HS-5 (cell line): ENCODE measurements at regions not wholly inside any gene's neighbourhood (a gene's known extent, or its start where the extent isn't known, plus 50 kb on each side); places are given as distances from the start of the nearest gene placed in this dataset.

Experiments
- DNase-seq: peaks from one replicate; pipeline ENCODE4 v3.0.0-alpha.2; 2012; ENCODE audit warnings: low read depth

DNA sequence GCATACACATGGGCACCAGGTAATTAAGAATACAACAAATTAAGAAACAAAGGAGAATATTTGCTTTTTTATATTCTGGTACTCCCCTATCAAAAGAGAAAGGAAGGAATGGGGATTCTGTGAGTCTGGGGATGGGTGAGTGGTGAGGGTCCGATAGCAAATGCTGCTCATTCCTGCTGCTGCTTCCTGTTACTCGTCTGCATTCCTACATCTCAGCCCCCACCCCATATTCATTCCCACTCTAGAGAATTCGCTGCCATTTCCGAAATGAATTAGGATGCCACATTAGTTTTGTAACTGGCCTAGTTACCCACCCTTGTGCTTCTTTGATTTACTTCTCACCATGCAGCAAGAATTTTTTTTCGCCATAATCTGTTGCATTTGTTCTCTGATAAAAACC, 1905.3 kb upstream of the PIK3C3 start:
- no peak for DNase-seq

DNA sequence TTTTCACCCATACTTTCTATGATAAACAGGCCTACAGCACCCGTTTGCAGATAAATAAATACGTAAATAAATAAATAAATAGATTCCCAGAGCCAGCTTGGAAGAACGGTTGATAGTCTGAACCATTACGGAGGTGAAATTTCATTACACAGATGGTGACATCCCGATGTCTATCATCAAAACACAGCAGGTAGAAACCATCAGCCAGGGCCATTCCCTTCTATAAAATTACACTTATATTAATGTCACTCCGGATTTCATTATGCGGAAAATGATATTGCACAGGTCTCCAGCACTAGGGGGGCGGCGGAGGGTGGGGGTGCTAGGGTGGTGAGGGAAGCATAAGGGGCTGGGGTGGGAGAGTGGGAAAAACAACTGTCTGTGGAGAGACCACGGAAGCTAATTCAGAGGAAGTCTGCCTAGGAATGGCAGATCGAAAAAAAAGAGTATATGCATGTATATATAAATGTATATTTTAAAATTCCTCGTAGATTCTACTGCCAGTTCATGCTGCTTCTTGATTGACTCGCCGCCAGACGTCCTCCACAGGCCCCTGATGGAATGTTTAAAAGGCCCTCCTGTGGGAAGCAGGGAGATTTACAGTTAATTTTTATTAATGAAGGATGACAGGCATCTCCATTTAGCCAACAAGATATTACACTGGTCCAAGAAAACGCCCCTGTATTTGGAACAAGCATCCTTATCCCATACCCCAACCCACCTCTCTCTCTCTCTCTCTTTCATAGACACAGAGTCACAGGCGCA, 1906.0 kb upstream of the PIK3C3 start:
- no peak for DNase-seq

DNA sequence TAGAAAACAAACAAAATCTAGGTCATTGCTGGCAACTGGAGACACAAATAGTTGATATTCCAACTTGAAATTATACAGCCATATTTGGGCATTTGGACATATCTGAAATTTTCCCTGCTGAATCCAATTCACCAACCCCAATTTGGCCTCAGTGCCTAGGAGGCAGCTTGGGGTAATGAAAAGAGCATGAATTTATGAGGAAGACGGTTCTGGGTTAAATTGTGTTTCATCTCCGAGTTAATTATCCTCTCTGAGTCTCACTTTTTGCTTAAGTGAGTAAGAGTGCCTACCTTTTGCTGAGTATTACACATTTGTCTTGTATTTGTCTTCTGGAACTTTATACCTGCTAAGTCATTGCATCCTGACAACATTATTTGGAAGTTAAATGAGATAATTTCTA, 1906.8 kb upstream of the PIK3C3 start:
- no peak for DNase-seq

DNA sequence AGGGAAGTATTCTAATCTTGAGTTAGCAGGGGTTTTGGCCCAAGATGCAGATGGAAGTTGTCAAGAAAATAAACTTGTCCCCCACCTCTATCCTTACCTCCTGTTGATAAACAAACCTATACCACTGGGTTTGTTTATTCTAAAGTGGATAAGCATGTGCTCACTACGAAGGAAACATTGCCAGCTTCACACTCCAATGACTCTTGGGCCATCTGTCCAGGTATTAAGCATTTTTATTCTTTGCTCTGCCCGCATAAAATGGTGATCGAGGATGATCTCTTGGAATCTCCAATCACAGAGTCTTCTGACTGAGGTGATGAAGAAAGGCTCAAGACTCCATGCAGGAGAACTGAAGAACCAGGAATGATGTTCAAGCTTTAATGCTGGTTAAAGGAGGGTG, 1908.4 kb upstream of the PIK3C3 start:
- no peak for DNase-seq

DNA sequence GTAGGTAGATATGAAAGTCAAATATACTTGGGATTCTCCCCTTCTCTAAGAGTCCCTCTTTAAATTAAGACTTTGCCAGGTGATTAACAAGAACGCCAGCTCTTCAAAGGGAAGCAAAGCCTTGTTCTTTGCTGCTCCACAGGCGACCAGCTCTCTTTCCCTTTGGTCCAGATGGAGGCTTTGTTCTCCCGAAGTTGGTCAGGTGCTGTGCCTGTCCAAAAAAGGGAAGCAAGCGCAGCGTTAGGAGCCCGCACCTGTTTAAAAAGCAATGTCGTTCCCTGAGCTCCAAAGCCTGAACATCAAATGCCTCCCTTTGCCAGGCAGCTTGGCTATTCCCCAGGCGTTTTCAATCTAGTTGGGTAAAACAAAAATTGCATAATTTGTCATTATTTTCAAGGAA, 1913.1 kb upstream of the PIK3C3 start:
- DNase-seq = no peak

DNA sequence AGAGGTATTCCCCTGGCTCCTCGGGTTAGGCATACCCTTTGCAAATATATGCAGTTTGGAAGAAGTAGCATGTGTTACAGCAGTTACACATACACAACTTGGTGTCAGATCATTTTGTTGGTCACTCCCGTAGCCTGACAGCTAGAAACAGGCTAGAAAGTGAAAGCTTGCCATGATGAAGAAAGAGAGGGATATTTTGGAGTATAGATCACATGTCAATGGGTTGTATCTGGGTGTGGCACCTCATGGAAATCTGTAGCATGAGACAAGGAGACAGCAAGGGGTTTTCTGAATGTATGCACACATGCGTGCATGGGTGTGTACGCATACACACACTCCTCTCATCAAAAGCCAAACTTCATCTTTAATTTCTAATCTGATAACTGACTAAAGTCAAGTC, 1914.5 kb upstream of the PIK3C3 start:
- no peak for DNase-seq

DNA sequence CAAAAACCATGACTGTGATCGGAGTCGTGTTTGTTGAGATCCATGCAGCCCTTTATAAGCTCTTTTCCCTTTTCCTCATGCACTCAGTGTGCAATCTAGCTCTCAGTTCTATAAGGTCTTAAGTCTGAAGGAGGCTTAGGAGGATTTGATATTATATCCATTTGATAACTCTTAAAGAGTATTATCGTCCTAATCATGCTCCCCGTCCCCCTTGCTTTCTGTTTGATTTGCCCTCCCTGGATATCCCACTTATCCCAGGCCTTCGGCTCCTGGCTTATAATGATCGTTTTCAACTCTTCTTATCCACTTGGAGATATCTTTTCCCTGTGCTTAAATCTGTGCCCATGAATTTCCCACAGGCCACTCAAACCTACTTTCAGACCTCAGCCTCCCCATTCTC, 1917.7 kb upstream of the PIK3C3 start:
- DNase-seq = no peak

DNA sequence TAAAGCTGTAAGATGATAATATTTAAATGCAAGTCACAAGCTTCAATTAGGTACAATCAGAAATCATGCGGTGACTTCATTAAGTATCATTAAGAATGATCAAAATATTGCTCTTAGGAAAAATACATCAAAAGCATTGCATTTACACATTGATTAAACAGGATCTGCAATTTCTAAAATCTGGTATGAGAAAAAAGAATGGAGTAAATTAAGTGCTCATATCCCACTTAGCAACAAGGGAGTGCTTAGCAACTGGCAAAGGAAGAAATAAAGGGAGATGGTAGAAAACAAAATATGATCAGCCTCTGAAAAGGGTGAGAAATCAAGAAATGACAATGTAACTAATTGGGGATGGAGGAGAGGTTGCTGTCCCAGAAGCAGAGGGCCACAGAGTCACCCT, 1918.2 kb upstream of the PIK3C3 start:
- DNase-seq = no peak

DNA sequence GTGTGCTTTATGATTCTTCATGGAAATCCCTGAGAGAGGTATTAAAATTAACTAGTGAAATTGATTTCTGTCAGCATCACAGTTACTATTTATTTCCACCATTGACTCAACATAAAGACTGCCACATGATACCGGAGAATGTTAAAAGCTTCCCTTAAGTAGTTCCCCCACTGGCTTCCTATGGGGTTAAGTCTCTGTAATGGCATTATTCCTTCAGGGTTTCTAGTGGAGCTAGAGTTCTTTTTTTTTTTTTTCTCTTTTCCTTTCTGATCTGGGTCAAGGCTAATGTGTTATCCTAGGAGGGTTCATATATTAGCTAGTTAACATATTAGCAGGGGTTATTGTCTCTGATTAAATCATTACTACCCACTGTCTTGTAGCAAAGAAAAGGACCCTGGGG, 1919.1 kb upstream of the PIK3C3 start:
- no peak for DNase-seq

DNA sequence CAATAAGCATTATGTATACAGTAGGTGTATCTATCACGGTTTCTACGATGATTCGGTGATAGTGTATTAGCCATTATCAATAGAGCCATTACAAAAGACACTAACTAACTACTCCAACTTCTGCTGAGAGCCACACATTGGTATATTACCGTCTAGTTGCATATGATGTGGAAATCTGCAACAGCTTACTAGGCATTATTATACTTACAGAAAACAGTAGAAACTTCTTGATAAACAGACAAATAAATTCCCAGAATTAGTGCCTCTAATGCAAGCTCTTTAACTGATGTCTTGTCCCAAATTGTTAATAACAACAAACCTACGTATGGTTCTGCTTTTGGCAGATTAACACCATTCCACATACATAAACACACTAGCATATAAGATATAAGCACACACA, 1923.0 kb upstream of the PIK3C3 start:
- DNase-seq = no peak

DNA sequence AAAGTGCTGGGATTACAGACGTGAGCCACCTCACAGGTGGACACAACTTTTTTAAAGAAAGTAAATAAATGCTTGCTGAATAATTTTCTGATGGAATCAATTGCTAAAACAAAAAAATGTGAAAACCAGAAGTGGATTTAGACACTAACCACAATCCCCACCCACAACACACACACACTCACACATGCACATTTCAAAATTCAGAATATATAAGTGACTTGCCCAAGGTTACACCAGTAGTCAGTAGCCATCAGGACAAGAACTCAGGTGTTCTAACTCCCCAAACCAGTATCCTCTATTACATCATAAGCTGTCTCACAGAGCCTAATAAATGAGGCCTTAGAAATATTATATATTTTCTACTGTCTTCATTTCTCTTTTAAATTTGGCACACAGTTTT, 1923.6 kb upstream of the PIK3C3 start:
- no peak for DNase-seq

DNA sequence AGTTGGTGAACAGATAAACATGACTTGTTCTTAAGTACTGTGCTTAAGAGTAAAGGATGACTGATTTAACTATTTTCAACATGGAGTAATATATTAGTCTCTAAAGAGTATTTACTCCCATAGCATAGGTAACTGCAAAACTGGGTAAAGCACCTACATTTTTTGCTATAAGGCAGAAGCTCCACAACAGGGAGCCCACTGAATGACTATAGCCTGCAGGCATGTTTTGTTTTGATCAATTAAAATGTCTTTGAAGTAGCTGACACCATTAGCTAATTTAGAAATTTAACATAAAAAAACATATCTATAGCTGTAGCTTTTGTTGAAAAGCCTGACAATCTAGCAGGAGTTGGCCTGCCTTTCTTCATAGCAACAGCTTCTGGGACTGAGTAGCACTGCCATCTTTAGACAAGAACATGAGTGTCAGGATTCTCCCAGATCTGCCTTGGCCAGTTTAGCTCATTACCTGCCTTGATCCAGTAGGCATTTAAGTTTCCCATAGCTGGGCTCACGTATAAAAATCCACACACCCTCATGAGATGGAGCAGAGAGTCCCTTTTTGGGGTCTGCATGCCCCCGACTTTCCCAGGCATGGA, 1935.1 kb upstream of the PIK3C3 start:
- no peak for DNase-seq

DNA sequence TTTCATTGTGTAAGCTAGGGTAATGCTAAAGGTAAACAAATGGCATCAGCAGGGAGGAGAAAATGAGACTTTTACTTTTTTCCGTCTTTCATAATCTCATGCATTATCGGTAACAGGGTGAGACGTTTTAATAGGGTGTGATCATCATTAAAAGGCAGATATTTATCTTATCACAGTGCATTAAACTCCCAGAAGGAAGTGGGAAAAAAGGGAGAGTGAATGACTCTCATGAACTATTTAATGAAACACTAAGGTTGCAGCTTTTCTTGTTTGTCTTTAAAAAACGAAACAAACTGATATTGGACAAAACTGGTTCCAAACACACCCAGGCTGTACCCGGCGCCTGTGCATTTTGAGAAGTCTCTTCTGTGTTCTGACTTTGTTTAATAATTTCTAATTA, 1936.8 kb upstream of the PIK3C3 start:
- no peak for DNase-seq

DNA sequence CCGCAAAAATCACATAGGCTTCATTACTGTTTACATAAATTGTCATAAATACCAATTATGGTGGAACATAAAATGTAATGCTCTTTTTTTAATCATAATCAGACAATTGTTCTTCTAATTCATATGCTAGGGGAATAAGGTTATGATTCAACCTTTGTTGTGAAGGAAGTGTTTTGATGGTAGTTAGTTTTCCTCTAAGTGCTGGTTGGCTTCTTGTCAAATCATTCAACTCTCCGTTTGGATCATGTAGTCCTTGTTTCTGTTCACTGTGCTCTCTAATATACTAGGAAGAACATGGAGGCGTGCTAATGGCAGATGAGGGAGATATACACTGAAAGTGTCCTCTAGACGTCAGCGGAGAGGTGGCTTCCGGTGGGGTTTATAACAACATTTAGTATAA, 1938.0 kb upstream of the PIK3C3 start:
- DNase-seq = no peak

DNA sequence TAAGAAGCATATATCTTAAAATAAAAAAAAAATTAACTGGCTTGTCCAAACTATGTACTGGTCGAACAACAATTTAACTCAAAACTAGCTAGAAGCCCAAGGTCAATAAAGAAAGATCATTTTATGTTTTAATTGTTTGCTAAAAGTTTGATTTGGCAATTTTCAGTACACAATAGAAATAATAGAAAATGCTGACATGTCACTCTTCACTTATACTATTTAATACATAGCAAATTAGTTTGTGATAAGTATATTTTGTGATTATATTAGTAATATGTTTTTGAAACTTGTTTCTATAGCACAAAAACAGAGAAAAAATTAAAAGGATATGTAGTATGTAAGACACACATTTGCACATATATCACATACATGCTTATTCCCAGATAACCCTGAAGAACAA, 1938.6 kb upstream of the PIK3C3 start:
- DNase-seq = no peak

DNA sequence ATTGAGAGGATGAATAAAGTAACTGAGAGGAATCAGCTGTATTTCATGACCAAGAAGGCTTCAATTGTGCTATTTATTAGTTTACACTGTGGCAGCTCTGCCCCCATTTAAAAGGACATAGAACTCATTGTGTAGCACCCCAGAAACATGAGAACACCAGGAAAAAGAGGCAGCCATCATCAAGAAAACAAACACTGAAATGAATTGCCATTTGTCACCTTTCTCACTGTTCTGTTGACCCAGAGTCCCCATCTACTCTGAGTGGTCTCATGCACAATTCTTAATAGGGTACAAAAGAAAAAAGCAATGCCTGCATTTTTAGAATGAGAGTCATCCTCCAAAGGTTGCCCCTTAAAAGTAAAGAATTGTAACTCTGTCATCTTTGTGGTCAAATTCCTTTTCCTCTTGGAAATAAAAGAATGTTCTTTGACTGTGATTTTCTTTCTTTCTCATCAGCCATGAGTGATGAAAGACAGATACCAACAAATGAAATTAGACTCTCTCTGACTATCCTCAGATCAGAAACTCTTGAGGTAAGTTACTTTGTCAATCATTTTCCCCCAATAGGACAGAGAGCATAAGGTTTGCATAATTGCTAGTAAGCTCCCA, 1941.9 kb upstream of the PIK3C3 start:
- DNase-seq = peak; percentile 28

DNA sequence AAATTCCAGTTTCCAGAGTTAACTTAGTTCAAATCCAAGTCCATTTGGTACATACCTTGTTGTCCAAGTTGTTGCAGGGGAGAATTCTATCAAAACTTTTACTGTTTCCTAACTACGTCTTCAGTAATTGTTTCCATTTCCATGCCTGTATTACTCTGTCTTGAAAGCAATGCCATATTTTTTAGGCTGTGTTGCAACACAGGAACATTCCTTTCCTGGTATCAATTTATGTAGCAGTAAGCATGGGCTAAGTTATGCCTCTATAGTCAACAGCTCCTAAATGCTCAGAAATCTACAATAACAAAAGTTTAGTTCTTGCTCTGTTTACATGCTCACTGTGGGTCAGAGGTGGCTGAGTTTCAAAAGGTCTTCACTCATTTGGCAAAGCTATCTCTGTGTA, 1943.8 kb upstream of the PIK3C3 start:
- no peak for DNase-seq

DNA sequence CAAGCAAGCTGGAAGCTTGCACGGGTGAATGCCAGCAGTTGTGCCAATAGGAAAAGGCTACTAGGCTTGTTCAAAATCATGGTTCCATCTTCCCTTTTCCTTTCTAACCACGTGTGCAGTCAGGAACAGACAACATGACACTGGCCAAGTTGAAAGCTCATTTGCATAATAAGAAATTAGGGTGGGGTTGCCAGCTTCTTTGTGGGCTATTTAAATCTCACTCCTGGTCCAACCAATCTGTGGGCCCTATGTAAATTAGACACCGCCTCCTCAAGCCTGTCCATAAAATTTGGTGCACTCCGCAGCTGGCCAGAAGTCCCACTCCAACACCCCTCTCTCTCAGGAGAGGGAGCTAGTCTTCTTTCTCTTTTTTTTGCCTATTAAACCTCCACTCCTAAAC, 1948.4 kb upstream of the PIK3C3 start:
- DNase-seq = no peak

DNA sequence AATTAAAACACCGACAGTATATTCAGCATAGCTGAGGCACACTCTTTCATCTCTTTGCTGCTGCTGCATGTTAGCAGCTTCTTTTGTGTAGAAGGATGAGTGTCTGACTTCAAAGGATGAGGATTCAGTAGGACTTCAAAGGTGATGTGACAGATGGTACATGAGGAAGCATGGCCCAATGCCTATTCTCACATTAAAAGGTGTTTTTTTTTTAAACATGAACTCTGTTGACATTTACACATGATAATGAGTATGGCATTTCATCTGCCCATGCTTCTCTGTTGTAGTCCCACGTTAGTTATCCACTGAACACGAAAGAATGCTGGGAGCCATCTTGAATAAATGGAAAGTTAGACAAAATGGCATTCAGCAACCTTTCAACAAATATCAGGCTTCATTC, 1950.8 kb upstream of the PIK3C3 start:
- DNase-seq = no peak

DNA sequence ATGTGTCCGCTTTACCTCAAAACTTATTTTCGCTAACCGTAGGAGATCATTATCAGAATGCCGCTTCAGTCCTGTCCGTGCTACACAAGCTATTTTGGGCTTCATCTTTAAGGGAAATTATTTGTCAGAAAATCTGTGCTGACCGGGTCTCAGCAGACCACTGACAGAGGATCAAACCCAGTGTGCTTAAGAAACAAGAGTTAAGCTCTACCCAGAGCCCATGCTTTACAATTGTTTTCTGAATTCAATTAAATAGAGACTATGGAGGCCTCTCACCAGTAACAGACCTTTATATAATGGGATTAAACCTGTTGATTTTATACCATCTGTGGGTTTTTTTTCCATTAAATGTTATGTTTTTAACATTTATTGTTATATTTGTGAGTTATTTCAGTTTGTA, 1956.7 kb upstream of the PIK3C3 start:
- DNase-seq = no peak

DNA sequence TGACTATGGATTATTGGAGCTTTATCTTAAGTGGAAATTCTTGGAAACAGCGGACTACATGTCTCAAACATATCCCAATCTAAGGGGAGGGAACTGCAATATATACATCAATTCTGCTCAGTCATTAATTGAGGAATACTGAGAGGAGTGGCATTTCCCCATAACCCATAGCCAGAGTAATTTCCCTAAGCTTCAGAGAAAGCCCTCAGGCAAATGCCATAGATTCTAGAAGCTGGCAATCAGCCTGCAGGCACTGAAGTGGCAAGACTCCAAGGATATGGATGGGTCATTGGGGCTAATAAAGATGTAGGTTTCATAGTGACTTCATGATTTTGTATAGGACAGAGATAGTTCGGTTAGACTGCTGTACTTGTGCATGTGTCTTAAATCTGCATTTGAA, 1960.5 kb upstream of the PIK3C3 start:
- no peak for DNase-seq

DNA sequence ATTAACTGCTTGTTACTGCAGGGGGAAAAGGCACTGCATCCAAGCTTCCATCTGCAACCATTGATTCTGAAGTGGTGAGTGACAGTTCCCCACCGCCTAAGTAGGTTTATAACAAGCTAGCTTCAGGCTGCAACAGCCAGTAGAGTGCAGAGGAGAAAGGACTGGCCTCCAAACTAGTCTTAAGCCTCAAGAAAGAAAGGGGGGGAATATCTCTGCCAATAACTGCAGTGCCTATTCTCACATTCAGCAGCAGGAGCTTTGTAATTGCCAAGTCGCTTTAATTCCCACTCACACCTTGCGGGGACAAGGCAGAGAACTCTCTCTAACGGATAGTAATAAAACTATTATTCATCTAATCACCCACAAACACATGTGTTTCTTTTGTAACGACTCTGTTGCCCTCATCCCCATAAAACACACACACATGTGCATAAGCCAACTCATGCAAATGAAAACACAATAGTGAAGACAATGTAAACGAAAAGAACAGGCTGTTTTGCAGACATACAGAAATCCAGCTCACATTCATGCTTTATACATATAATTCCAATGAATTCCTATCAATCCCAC, 1963.3 kb upstream of the PIK3C3 start:
- DNase-seq = no peak

DNA sequence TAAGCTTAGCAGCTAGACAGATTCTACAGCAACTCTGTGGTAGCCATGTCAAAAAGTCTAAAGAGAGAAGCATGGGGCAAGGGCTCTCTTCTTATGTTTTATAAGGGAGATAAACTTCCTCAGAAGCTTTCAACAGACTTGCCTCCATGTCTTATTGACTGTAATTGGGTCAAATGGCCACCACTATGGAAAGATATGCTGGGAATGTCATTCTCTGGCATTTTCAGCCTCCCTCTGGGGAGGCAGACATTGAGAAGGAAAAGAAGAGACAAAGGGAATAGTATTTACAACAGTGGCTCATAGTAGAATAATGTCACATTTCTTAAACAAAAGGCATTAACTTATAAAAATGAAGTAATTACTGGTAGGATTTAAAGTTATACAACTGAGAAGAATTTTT, 1964.5 kb upstream of the PIK3C3 start:
- DNase-seq = no peak

DNA sequence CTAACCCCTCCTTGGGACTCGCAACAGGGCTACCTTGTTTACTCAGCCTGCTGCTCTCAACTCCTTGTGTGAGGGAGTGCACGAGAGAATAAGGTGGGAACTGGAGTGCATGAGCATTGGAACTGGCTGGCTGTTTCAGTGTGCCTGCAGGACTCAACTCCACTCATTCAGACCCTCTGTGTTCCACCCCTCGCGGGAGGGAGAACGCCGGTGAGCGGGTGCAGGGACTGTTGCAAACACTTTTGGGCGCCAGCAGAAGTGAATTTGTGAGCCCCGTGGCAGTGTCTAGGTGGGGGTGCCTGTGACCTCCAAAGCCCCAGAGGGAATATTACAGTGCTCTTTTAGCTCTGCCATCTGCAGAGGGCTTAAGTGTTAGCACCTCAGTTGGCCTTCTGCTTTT, 1978.3 kb upstream of the PIK3C3 start:
- DNase-seq = no peak
